ENCODE measurements at regions not wholly inside any gene's neighbourhood (a gene's known extent, or its start where the extent isn't known, plus 50 kb on each side); places are given as distances from the start of the nearest gene placed in this dataset.

DNA sequence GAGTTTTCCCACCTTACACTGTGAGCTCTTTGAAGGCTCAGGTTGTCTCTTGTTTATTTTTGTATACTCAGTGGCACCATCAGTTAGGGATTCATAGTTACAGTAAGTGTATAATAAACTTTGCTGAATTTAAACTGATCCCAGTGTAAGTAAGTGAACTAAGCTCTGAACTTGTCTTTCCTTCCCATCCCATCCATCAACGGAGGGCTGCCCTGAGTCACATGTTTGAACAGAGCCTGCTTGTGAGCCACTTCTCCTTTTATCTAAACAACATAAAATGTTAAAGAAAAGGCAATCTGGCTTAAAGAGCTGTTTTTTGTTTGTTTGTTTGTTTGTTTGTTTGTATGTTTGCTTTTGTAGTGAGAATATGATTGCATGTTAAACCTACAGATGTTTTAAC, 185.7 kb upstream of the MARCKS start:
- TF ChIP-seq POLR2AphosphoS5 (IDR thresholded peaks at IDR 0.05) (no peak), POLR2A (IDR thresholded peaks at IDR 0.05) (no peak)
- TF ChIP-seq, protein P1, sequence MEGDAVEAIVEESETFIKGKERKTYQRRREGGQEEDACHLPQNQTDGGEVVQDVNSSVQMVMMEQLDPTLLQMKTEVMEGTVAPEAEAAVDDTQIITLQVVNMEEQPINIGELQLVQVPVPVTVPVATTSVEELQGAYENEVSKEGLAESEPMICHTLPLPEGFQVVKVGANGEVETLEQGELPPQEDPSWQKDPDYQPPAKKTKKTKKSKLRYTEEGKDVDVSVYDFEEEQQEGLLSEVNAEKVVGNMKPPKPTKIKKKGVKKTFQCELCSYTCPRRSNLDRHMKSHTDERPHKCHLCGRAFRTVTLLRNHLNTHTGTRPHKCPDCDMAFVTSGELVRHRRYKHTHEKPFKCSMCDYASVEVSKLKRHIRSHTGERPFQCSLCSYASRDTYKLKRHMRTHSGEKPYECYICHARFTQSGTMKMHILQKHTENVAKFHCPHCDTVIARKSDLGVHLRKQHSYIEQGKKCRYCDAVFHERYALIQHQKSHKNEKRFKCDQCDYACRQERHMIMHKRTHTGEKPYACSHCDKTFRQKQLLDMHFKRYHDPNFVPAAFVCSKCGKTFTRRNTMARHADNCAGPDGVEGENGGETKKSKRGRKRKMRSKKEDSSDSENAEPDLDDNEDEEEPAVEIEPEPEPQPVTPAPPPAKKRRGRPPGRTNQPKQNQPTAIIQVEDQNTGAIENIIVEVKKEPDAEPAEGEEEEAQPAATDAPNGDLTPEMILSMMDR (IDR thresholded peaks at IDR 0.05) = no peak
